GM20000 (cell line): ENCODE measurements at regions not wholly inside any gene's neighbourhood (a gene's known extent, or its start where the extent isn't known, plus 50 kb on each side); places are given as distances from the start of the nearest gene placed in this dataset.
"Not testable (repeated sequence)": the region's sequence is repeated elsewhere in the genome, so short reads cannot be mapped to it uniquely, and the experiment has no call there.

Experiments used
- DNase-seq: peaks from one replicate; pipeline ENCODE4 v3.0.0; 2012; ENCODE audit warnings: low spot score
- TF ChIP-seq, protein P1 (sequence below): IDR thresholded peaks from 2 replicates; pipeline ENCODE4 v1.5.1; 2012; ENCODE audit warnings: mild to moderate bottlenecking, control low read depth; ENCODE audit errors: extremely low read depth, missing control alignments

DNA sequence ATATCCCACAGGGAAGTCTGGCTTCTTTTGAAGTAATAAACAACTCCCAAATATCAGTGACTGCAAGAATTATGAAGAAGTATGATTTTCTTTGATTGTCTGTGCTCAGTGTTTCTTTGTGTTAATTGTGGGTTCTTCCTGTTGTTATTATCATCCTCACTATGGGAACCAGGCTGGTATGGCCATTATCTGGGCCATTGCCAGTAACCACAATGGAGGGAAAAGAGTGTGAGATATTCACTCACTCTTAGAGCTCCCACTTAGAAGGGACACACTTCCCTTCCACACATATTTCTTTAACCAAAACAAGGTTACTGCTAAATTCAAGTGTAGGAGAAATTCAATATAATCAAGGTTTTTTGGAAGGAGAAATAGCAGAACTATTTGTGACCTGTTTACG lies 503.7 kb downstream of the SLC6A15 start:
- DNase-seq, result no peak
- TF ChIP-seq, protein P1, sequence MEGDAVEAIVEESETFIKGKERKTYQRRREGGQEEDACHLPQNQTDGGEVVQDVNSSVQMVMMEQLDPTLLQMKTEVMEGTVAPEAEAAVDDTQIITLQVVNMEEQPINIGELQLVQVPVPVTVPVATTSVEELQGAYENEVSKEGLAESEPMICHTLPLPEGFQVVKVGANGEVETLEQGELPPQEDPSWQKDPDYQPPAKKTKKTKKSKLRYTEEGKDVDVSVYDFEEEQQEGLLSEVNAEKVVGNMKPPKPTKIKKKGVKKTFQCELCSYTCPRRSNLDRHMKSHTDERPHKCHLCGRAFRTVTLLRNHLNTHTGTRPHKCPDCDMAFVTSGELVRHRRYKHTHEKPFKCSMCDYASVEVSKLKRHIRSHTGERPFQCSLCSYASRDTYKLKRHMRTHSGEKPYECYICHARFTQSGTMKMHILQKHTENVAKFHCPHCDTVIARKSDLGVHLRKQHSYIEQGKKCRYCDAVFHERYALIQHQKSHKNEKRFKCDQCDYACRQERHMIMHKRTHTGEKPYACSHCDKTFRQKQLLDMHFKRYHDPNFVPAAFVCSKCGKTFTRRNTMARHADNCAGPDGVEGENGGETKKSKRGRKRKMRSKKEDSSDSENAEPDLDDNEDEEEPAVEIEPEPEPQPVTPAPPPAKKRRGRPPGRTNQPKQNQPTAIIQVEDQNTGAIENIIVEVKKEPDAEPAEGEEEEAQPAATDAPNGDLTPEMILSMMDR, result no peak

- not testable (repeated sequence) for DNase-seq
These were observed 505.9 kb downstream of the SLC6A15 start for GRCh38 chr12:84406720-84407119.

DNA sequence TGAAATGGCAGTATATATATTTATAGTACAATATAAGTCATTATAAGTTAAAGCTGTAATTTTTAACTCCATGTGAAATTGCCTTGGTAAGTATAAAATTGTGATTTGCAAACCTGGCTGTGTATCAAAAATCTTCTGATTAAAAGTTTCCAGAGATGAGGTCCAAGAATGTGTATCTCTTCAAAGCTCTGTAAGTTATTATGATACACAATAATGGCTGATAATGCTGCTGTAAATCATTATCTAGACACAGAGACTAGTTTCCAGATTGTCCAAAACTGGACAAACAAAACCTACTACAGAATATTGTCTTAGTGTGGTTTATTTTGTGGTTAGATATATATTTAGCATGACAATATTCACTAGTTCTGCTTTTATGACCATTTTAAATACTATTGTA lies 514.8 kb downstream of the SLC6A15 start:
- DNase-seq, result no peak
- TF ChIP-seq, protein P1, result no peak

DNA sequence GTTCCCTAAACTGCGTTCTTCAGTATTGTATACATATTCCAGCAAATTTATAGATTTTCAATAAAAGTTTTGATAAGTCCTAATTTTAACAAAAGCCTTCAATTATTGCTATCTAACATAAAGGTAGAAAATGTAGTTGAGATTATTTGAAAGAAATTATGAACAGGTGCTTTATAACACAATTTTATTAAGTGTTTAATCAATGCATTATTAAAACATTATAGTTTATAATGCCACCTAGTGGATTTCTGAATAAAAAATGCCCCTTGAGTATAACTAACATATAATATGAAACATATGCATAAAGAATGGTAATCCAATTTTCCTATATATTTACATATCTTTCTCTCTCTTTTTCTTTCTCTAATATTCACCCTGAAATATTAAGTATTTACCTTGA lies 515.3 kb downstream of the SLC6A15 start:
- no peak for DNase-seq

GRCh38 chr12:84391176-84391575 lies 521.4 kb downstream of the SLC6A15 start:
- not testable (repeated sequence) for DNase-seq

More for the DNA sequence above, 515.3 kb downstream of the SLC6A15 start:
- TF ChIP-seq, protein P1, result no peak

- no peak for DNase-seq
- TF ChIP-seq, protein P1, result no peak
These were observed 528.2 kb downstream of the SLC6A15 start for GRCh38 chr12:84384384-84384783.

GRCh38 chr12:84382486-84382885 lies 530.1 kb downstream of the SLC6A15 start:
- DNase-seq, result not testable (repeated sequence)

DNA sequence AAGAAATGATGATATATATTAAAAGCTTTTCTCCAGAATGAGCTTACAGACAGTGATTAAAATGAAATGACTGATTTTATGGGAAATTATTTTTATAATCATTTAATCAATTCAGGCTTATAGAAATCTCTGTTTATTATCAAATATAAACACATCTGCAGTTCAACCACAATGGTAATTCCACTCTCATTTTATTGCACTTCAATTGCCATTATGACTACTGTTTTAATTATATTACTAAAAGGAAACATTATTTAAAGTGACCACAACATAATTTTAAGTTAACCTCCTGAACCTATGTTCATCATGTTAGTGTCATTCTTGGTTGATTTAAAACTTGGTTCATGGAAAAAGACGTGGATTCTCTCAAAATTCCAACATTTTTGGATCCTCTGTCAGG lies 536.3 kb downstream of the SLC6A15 start:
- no peak for DNase-seq
- TF ChIP-seq, protein P1, result no peak

DNA sequence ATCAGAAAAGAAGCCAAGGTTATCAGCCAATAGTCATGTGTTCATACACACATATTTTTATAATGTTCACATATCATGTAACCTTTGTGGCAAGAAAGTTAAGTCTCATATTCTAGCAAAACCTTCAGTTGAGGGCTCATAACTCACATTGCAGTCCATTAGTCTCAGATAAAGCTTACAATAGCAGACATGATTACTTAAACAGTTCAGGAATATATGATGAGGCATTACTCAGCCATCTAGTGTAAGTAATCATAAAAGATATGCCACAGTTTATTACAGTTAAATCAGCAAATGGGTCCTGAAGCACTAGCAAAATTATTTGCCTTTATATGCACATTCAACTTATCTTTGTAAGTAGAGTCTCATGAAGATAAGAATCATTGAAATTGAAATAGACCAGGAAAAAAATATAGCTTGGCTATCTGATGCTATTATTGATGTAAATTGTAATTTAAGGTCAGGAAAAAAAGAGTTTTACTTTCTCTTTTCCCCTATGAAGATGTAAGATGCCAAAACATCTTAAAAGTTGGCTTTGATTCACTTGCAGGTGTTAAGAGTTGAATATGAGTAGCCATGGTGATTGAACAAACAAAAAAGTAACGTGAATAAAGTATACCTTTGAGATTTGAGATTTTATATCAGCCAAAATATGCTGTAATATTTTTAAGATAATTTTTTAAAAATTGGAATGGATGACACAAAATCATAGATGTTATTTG lies 537.0 kb downstream of the SLC6A15 start:
- no peak for DNase-seq
- TF ChIP-seq, protein P1, result no peak
